HG02938 (cell line): ENCODE measurements at regions not wholly inside any gene's neighbourhood (a gene's known extent, or its start where the extent isn't known, plus 50 kb on each side); places are given as distances from the start of the nearest gene placed in this dataset.
"Not testable (repeated sequence)": the region's sequence is repeated elsewhere in the genome, so short reads cannot be mapped to it uniquely, and the experiment has no call there.

Source experiments
- ATAC-seq: cut with Tn5 transposase; IDR thresholded peaks from one replicate; pipeline ENCODE4 v1.9.1; 2021; ENCODE audit warnings: mild to moderate bottlenecking, moderate library complexity; ENCODE audit not compliant: unreplicated experiment

DNA sequence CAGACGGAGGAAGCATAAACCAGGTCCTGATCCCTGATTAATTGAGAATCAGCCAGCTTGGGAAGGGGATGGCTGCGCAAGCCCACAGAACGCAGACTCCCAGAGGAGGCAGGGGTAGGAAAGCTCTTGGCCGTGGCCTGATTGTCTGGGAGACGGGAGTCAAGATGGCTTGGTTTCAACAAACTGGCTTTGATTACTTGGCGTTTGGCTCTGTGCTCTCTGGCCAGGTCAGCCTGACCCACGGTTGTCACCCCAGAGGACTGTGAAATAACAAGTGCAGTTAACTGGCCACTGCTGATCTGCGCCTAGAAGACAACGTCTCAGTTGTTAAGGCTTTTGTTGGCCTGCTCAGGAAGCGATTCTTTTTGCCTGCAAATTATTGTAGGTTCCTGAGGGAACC, 387.0 kb upstream of the PROK2 start:
- ATAC-seq, result no peak

DNA sequence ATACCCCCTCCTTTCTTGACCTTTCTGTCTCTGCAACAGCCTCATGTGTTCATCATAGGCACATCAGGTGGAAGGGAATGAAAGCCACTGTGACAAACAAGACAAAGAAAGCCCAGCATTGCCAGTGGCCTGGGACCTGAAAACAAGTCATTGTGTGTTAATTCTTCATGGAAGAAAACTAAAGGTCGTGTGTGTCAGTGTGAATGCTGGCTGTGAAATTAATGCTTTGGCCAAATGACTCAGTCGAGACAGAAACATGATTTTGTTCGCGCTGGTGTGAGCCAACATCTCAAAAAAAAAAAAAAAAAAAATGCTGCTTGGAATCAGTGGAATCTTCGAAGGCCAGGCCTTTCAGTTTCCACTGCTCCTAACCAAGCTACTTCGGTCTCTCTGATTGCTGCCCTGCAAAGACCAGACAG, 386.5 kb upstream of the PROK2 start:
- no peak for ATAC-seq

DNA sequence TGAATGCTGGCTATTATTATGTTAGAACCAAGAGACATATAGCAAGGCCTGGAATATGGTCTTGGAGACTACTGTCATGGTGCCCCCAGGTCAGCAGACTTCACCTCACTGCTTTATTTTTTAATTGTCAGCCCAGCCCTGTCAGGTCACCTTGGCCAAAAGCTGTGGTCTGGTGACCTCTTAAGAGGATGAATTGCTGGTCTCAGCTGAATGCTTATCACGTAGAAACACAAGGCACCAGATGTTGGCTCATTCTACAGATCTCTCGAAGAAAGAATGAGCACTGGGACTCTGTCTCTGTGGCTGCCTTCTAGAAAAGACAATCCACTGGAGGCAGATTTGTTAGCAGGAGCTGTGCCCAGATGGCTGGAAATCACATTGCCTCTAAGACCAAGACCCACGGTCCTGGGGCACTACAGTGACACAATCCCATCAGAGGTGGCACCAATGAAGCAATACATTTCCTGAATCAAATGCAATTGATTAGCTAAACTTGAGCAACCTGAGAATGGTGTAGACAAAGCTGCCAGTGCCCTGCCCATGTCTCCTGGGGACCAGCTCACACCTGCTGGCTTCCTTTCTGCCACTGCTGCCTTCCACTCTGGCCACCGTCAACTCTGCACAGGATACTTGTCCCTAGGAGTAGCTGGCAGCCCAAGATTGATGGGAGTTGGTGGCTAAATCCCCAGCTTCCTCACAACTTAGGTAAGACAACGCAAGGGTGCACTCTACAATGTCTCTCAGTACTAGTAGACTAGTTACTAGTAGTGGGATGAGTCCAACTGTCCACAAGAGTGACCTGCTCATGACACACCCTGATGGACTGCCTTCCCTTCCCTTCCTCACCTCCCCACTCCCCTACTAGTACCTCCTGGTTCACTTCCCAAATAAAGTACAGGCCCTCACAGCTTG, 384.9 kb upstream of the PROK2 start:
- no peak for ATAC-seq

DNA sequence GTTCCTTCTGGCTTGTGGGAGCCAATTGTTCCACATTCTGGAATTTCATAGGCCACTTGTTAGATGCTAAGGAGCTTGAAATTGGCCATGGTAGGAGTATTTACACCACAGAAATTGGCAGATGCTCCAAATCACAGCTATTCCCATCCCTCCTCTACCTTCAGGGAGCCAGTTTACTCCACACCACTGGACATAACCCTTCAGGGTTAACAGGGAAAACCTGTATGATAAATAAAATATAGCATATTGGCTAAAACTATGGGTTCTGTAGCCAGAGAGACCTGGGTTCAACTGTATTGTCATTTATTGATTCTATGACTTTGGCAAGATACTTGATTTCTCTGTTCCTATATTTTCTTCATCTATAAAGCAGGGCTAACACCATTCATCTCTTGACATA, 384.2 kb upstream of the PROK2 start:
- no peak for ATAC-seq

DNA sequence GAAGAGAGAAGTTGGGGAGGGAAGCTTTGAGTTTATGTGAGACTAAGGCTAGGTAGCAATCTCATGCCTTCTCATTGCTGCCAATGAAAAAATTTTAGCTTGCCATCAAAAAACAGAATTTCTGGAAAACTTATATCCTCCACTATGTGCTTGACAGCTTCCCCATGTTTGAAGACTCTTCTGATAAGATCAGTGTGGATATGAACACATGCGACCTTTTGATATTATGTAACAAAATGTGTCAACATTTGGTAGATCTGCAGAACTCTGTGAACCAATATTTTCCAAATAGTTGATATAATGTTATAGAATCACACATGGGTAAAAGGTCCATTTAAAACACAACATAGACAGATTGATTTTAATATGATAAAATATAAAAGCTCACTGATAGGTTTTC, 380.9 kb upstream of the PROK2 start:
- no peak for ATAC-seq

DNA sequence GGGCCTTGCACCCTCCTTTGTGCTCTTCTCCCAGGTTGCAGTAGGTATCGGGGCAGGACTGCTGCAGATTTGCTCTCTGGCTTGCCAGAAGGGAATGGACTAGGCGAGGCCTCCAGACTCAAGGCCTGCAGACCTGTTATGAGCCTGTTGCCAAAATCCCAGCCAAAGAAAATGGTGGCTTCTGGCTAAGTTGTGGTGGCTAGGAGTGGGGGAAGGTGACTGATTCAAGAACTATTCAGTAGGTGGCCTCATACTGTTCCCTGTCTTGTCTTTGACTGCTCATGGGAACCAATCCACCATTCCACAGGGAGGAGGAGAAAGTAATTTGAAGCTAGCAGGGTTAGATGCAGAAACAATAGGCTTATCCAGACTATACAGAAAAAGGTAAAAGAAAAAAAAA, 380.4 kb upstream of the PROK2 start:
- no peak for ATAC-seq

DNA sequence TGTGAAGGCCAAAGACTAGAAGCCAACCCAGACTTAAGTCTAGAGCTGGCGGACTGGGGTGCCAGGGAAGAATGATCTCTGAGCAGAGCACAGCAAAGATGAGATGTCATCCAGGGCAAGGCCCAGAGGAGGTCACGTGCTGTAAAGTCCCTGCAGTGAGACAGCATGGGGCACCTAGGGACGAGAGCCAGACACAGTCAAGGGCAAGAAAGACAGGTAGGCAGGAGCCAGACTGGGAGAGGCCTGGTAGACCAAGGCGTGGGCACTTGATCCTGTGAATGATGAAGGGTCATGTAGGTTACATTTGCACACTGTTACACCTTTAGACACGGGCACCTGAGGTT, 379.7 kb upstream of the PROK2 start:
- no peak for ATAC-seq

DNA sequence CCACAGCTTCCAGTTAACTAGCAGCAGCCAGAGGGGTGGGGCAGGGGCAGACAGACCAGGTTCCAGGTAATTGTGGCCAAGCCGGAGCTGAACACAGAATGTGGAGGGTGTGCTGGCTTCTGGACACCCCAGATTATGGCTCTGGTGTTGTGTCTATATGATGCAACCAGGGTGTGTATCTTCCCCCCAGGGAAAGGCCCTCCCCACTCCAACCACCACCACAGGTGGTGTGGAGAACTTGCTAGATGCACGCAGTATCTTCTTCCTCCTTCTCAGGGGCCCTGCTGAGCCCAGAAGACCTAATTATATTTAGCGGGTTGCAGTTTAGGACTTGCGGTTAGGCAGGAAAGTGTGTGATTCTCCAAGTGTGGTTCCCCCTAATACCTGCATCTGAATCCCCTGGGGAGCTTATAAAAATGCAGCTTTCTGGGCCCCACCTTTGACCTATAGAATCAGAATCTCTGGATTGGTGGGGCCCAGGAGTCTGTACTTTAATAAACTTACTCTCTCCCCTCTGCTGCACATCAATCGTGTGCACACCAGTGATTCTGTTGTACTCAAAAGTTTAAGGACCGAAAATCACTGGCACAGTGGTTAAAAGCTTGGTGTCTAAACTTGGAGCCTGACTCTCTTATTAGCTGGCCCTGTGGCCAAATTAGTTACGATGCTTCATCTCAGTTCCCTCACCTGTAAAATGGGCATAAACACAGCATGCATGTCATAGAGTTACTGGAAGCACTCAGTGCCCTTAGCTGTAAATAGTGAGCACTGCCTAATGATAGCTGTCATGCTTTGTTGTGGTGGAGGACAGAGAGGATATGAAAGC, 379.1 kb upstream of the PROK2 start:
- peak; percentile 88 for ATAC-seq

DNA sequence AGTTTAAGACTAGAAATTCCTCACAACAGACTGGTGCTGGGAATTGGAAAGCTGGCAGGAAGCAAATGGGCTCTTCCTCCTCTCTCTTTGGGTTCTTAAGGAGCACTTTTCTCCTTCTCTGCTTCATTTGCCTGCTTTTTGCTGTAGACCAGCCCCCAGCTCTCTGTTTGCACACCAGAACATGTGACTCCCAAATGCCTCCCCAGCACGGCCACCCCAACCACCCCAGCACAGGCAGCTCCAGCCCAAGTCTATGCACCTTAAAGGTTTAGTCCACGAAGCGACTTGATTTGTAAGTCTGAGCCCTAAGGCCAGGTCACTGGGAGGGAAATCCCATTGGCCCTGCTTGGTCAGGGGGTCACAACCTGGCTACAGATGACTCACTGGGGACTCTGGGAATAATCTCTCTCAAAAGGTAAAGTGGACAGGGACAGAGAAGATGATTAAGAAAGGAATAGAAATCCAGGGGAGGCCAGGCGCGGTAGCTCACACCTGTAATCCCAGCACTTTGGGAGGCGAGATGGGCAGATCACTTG, 377.8 kb upstream of the PROK2 start:
- no peak for ATAC-seq

DNA sequence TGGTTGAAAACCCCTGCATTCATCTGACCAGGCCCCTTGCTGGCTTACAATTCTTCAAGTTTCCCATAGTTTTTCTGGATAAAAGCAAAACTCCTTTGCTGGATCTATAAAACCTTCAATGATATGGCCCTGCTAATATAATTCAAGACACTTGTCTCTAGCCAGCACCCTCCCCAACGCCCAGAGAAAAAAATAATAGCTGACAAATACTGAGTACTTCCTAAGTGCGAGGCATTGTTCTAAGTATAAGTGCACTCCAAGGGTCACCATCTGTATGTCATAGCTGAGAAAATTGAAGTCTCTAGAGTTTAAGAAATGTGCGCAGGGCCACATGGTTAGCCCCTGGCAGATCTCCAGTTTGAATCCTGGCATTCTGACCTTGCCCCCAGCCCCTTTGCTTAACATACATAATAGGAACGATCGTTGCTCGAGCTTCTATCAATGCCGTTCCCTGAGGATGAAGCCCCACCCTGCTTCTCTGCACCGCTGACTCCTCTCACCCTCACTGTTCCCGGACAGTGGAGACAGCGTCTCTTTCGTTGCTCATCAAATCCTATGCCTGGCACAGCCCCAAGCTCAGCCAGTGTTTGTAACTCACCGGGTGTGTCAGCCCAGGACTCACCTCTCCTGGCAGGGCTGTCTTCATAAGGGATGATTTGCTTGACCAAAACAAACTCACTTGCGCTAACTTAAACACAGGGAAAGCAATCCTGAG, 377.1 kb upstream of the PROK2 start:
- no peak for ATAC-seq

DNA sequence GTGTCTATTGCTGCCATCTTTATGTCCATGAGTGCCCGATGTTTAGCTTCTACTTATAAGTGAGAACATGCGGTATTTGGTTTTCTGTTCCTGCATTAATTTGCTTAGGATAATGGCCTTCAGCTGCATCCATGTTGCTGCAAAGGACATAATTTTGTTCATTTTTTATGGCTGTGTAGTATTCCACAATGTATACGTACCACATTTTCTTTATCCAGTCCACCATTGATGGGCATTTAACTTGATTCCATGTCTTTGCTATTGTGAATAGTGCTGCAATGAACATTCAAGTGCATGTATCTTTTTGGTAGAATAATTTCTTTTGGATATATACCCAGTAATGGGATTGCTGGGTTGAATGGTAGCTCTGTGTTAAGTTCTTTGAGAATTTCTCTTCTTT, 376.3 kb upstream of the PROK2 start:
- ATAC-seq, result not testable (repeated sequence)

DNA sequence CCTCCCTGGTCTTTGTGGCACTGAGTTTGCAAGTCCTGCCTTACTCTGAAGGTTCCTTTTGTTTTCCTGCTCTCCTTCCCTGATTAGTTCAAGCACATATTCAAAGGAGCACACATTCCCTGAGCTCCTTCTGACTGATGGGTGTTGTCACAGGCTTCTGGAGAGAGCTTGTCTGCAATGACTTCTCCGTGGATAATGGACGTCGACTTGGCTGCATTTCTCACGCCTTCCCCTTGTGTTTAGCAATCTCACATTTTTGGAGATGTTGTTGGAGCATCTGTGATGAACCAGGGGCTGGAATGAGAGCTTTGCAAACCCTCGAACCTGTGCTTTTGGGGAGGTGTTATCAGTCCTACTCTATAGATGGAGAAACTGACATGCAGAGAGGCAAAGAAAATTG, 375.4 kb upstream of the PROK2 start:
- no peak for ATAC-seq

DNA sequence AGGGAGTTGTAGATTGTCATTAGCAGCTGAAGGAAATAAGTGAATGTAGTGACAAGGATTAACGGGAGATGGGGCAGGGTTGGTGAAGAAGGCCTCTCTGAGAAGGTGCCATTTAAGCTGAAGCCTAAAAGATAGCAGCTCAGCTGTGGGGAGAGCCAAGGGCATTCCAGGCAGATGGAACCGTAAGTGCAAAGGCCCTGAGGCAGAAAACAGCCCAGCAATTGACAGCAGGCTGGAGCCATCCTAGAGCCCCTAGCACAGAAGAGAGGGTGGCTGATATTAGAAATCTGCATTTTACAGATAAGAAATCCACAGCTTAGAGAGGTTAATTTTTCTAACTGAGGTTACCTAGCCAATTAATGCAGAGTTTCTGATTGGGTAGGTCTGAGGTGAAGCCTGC, 374.5 kb upstream of the PROK2 start:
- no peak for ATAC-seq

DNA sequence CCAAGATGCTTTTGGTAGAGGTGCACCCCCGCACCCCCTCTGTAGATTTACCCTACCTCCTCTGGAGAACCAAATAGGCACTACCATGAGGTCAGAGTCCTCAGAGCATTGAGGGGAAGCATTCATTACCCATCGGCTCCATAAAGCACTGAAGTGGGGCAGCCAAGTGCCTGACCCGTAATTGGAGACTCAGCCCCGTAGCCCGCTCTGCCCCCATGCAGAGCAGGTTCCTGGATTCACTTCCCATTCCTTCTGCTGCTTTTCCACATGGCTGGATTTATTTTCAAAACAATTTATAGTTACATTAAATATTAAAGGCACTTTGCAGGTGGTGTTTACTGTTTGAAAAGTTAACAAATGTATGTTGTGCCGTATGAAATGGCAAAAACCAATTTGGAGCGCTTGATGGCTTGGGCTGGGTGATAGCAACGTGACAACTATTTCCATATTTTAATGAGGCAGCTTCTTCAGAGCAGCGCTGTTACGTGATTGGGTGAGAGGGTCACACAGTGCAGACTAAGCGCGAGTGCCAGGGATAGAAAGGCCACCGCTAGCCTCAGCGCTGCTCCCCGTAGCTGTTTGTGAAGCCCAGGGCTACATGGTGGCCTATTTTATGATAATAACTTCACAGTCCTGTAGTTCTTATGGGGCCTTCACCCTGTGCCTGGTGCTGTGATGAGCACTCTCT, 373.8 kb upstream of the PROK2 start:
- ATAC-seq, result no peak

DNA sequence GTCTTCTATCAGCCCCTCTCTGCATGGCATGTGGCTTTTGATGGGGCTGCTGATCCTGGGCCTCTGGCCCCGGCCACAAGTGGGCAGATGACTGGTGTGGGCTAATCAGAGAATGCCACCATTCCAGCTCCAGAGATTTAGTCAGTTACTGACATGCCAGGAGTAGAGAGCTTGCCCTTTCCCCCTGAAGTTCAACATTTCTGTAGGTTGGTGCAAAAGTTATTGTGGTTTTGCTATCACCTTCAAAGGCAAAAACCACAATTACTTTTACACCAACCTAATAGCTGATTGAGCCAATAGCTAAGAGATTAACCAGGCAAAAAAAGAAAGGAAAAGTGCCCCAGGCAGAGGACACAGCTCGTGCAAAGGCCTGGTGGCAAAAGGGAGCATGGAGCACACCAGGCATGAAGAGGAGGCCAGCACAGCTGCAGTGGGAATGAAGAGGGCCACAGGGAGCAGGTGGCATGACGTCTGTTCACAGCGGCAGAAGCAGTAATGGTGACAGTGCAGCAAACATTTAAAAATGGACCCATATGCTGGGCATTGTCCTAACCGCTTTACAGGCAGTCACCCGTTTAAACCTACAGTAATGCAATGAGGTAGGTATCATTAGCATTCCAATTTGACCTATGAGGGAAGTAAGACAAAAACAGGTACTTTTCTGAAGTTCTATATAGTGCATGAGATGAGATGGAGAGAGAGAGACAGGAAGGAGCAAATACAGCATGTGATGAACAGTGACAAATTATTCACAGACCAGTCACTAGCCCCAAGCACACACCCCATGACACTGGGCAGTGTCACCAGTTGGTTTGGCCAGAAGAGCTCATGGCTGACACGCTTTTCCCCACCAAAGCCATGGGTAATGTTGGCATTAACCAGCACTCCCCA, 373.0 kb upstream of the PROK2 start:
- ATAC-seq, result peak; percentile 68

DNA sequence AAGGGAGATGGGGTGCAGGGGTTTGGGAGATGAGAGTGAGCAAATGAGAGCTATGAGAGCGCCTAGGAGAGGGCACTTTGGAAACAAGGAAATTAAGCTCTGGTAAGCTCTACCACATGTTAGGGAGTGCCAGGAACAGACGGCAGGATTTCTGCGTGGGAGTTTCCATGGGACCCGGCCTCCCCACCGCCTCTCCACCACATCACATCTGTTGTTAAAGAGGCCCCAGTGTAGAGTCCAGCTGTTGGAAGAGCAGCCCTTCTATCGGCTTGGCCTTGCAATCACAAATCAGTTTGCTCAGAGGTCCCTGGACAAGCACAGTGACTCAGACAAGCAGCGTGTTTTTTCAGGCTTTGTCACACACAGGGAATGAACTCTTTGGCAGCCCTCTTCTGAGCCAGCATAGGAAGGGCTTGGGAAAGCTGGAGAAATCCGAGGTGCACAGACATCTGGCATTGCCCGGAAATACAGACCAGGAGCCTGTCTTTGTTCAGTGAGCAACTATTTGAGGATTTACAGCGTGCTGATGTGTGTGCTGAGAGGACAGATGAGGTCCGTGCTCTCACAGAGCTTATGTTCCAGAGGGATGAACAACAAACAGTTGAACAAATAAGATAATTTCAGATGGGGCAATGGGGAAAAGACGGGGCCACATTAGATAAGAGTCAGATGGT, 370.6 kb upstream of the PROK2 start:
- ATAC-seq, result no peak

DNA sequence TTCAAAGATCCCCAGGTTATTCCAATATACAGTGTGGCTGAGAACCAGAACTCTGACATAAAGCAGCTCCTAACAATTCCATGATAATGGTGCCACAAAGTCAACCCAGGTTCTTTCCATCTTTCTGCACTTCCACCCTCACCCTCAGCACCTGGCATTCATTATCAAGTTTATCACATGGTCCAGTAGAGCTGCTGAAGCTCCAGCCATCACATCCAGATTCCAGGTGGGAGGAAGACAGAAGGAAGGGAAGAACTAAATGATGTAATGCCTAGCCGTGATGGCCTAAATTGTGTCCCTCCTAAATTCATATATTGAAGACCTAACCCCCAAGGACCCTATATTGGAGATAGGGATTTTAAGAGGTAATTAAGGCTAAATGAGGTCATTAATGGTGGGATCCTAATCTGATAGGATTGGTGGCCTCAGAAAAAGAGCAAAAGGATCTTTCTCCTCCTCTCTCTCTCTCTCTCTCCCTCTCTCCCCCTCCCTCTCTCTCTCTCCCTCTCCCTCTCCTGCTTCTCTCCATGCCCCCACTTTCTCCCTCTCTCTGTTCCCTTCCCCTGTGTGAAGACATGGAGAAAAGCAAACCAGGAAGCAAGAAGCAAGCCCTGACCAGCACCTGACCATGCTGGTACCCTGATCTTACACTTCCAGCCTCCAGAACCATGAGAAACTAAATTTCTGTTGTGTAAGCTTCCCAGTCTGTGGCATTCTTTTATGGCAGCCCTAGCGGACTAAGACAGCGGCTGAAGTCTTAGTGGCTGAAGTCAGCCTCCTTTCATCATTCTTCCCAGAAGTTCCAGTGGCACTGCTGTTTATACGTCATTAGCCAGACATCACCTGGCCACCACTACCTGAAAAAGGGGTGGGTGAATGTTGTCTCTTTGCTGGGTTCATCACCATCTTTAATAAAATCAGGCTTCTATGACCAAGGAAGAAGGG, 369.7 kb upstream of the PROK2 start:
- no peak for ATAC-seq
